ENCODE measurements at regions not wholly inside any gene's neighbourhood (a gene's known extent, or its start where the extent isn't known, plus 50 kb on each side); places are given as distances from the start of the nearest gene placed in this dataset.
"Not testable (repeated sequence)": the region's sequence is repeated elsewhere in the genome, so short reads cannot be mapped to it uniquely, and the experiment has no call there.

DNA sequence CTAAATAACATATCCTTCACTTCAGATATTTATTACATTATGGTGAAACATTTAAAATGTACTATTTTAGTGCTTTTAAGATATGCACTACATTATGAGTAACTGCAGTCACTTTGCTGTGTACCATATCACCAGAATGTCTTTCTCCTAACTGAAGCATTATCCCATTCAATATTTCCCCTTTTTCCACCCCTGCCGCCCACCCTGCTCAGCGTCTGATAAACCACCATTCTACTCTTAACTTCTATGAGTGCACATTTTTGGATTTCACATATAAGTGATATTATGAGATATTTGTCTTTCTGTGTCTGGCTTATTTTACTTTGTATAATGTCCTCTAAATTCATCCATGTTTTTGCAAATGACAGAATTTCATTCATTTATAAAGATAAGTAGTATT is 126.4 kb downstream of the CCDC74A start:
- not testable (repeated sequence) for H3K4me1 Mint-ChIP-seq; H3K4me3 Mint-ChIP-seq; H3K36me3 Mint-ChIP-seq (ENCODE audit: low read depth); H3K27ac Mint-ChIP-seq; H3K9me3 Mint-ChIP-seq; ATAC-seq (replicated peaks)
- H3K27me3 Mint-ChIP-seq: peaks cover 14% of the 10 kb centered on the region

DNA sequence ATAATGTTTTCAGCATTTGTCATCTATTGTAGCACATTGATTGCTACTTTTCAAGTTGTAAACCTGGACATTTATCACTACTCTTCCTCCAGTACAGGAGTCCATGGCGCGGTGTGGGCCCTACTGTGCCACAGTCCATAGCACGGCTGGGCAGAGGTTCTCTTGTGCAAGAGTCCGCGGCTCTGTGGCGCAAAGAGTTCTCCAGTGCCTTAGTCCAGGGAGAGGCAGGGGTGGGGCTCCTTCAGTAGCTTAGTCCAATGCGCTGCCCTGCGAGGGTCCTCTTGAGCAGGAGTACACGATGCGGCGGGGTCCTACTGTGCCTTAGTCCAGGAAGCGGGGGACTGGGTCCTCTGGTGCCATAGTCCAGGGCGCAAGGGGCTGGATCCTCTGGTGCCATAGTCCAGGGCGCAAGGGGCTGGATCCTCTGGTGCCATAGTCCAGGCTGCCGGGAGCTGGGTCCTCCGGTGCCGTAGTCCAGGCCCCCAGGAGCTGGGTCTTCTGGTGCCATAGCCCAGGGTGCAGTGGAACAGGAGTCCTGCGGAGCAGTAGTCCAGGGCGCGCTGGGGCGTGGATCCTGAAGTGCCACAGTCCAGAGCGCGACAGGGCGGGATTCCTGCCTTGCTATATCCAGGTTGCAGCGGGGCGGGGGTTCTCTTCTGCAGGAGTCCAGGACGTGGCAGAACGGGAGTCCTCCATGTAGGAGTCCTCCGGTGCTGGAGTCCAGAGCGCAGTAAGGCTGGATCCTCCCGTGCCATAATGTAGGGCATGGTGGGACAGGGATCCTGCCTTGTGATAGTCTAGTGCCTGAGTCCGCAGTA is 129.3 kb downstream of the CCDC74A start:
- Mint-ChIP-seq H3K36me3 (ENCODE audit: low read depth) (no peaks in the 10 kb centered on the region), H3K4me3 (no peak overlapping the region), H3K27ac (no peak overlapping the region), H3K4me1 (no peaks in the 10 kb centered on the region), H3K9me3 (no peaks in the 10 kb centered on the region), H3K27me3 (peaks cover 30% of the 10 kb centered on the region)
- no peak for ATAC-seq (replicated peaks)

DNA sequence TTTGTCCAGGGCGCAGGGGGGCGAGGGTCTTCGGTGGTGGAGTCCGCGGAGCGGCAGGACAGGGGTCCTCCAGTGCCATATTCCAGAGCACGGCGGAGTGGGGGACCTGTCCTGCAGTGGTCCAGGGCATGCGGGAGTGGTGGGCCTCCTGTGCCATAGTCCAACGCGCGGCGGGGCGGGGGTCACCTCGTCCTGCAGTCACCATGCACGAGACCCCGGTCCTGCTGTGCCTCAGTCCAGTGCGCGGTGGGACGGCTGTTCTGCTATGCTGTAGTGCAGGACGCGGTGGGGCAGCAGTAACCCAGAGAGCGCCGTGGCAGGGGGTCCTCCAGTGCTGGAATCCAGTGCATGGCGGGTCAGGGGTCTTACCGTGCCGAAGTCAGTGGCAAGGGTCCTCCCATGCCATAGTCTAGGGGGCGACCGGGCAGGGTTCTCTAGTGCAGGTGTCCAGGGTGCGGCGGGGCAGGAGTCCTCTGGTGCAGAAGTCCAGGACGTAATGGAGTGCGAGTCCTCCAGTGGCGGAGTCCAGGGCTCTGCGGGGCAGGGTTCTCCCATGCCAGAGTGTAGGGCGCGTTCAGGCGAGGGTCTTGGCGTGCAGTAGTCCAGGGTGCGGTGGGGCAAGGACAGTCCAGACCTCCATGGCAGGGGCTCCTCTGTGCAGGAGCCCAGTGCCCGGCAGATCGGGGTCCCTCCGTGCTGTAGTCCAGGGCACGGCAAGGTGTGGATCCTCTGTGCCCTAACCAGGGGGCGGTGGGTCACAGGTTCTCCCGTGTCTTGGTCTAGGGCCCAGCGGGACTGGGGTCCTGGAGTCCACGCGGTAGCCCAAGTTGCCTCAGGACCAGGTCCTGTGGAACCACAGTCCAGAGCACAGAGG is 130.4 kb downstream of the CCDC74A start:
- Mint-ChIP-seq H3K9me3 (no peaks in the 10 kb centered on the region), H3K27ac (no peak overlapping the region)
- no peak for ATAC-seq (replicated peaks)

DNA sequence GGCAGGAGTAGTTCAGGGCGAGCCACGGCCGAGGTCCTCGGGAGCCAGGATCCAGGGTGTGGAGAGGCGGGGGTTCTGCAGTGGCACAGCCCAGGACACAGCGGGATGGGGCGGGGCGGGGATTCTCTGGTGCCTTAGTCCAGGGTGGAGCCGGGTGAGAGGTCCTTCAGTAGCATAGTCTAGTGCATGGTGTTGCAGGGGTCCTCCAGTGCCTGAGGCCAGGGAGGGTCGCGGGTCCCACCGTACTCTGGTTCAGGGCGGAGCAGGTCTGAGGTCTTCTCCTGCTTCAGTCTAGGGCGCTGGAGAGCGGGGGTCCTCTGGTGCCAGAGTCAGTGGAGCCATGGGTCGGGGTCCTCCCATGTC is 131.1 kb downstream of the CCDC74A start:
- no peaks in the 10 kb centered on the region for H3K4me1 Mint-ChIP-seq
- H3K27ac Mint-ChIP-seq: no peak overlapping the region
- no peaks in the 10 kb centered on the region for H3K36me3 Mint-ChIP-seq (ENCODE audit: low read depth)
- ATAC-seq (replicated peaks): no peak
- no peak overlapping the region for H3K4me3 Mint-ChIP-seq
- peaks cover 41% of the 10 kb centered on the region for H3K27me3 Mint-ChIP-seq
- H3K9me3 Mint-ChIP-seq: no peaks in the 10 kb centered on the region

More for the DNA sequence above, 130.4 kb downstream of the CCDC74A start:
- no peak overlapping the region for H3K4me3 Mint-ChIP-seq
- H3K4me1 Mint-ChIP-seq: no peaks in the 10 kb centered on the region
- H3K36me3 Mint-ChIP-seq (ENCODE audit: low read depth): no peaks in the 10 kb centered on the region
- peaks cover 38% of the 10 kb centered on the region for H3K27me3 Mint-ChIP-seq

DNA sequence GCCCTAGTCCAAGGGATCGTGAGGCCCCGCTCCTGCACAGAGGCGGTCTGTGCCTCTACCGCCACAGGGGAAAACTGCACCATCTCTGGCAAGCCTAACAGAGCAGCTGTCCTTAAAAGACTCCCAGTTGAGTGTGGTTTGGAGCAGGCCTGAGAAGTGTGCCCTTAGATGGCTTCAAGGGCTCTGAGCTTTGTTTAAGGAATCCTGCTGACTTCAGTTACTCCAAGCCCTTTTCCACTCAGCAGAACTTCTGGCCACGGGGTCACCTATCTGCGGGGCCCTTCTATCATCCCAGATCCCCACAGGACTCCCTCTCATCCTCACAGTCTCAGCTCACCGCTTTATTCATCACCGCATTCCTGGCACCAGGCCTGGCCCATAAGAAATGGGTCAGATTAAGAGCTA is 131.5 kb downstream of the CCDC74A start:
- no peak for ATAC-seq (replicated peaks)
- Mint-ChIP-seq H3K27me3 (peaks cover 41% of the 10 kb centered on the region), H3K9me3 (no peaks in the 10 kb centered on the region), H3K4me3 (no peak overlapping the region), H3K4me1 (no peaks in the 10 kb centered on the region), H3K36me3 (ENCODE audit: low read depth) (no peaks in the 10 kb centered on the region), H3K27ac (no peak overlapping the region)

DNA sequence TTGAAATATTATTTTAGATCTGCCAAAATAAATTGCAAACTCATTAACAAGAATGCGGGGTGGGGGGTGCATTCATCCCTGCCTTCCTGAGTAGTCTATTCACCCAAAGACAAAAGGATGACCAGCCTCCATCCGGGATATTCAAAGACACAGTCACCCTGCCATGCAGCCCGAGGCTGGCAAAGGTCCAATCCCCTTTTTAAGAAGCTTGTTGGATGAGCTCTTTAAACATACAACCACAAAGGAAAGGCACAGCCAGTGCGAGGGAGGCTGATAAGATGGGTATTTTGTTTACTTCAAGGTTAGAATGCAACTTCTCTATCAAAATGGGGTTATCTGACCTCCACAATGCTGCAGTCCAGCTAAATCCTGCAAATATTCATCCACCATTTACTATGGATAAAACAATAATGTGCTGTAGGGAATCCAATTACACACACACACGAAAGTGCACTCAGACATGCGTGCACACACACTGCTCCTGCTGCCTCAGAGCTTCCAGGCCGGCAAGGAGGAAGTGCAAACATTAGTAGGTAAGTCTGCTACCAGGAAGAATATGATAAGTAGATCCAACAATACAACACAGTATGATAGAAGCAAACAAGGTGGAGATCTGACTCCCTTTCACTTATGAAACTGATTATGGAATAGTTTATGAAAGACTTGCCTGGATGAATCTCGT is 133.6 kb downstream of the CCDC74A start:
- H3K27me3 Mint-ChIP-seq: peaks cover 38% of the 10 kb centered on the region
- not testable (repeated sequence) for ATAC-seq (replicated peaks); H3K27ac Mint-ChIP-seq; H3K4me3 Mint-ChIP-seq; H3K4me1 Mint-ChIP-seq; H3K36me3 Mint-ChIP-seq (ENCODE audit: low read depth); H3K9me3 Mint-ChIP-seq

DNA sequence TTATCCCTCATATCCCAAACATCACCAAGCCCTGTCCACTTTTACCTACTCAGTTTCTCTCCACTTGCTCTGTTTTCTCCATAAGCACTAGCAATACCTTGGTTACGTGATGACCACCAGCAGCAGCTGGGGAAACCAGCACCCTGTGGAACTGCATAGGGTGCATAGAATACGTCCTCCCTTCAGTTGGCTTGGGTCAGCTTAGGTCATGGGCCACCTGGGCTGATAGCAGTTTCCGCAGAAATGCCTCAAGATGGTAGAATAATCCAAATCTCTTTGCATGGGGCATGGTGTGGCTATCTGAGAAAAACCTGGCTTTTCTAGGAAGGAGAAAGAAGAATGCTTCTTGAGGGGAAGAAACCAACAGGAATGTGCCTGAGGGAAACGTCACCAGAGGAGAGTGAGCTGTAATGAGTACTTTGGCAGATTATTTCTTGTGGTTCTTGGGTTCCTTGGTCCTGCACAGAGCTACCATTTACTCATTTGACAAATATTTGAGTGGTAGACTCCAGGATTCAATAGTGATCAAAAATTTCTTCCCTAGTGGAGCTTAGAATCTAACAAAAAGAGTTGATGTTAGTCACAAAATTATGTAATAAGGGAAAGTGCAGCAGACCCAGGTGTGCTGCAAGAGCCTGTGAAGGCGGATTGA is 134.3 kb downstream of the CCDC74A start:
- not testable (repeated sequence) for ATAC-seq (replicated peaks); H3K27ac Mint-ChIP-seq; H3K4me1 Mint-ChIP-seq; H3K36me3 Mint-ChIP-seq (ENCODE audit: low read depth); H3K4me3 Mint-ChIP-seq; H3K9me3 Mint-ChIP-seq
- H3K27me3 Mint-ChIP-seq: peaks cover 34% of the 10 kb centered on the region

DNA sequence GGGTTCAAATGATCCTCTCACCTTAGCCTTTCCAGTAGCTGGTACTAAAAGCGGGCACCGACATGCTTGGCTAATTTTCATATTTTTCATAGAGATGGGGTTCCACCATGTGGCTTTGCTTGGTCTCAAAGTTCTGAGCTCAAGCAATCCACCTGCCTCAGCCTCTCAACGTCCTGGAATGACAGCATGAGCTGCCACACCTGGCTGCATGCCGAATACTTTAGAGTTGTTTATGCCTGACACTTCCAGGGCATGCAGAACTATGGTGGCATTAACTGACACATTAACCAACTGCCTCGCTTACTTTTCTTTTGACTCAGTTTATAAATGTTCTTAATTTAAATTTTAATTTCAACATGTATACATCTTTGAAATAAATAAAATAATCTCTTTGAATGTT is 135.8 kb downstream of the CCDC74A start:
- H3K4me1 Mint-ChIP-seq; H3K36me3 Mint-ChIP-seq (ENCODE audit: low read depth); H3K4me3 Mint-ChIP-seq; ATAC-seq (replicated peaks); H3K9me3 Mint-ChIP-seq; H3K27ac Mint-ChIP-seq: not testable (repeated sequence)
- peaks cover 39% of the 10 kb centered on the region for H3K27me3 Mint-ChIP-seq

DNA sequence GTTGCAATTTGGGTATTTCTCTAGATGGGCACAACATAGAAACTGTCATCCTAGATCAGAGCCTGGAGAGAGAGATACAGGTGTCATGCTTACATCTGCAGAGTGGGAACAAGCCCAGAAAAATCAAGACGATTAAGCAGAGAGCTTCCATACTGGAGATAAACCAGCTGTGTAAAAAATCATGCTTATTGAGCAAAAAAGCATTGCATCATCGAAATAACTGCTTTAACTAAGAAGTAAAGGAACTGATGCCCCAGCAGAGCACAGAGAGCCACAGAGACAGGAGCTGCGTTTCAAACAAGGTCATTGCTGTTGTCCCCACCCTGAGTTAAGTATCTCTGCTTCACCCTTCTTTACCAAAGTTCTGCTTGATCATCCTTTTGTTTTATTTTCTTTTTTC is 138.0 kb downstream of the CCDC74A start:
- H3K4me1 Mint-ChIP-seq; H3K4me3 Mint-ChIP-seq; H3K27ac Mint-ChIP-seq; H3K9me3 Mint-ChIP-seq; H3K36me3 Mint-ChIP-seq (ENCODE audit: low read depth); ATAC-seq (replicated peaks): not testable (repeated sequence)
- H3K27me3 Mint-ChIP-seq: peaks cover 40% of the 10 kb centered on the region

DNA sequence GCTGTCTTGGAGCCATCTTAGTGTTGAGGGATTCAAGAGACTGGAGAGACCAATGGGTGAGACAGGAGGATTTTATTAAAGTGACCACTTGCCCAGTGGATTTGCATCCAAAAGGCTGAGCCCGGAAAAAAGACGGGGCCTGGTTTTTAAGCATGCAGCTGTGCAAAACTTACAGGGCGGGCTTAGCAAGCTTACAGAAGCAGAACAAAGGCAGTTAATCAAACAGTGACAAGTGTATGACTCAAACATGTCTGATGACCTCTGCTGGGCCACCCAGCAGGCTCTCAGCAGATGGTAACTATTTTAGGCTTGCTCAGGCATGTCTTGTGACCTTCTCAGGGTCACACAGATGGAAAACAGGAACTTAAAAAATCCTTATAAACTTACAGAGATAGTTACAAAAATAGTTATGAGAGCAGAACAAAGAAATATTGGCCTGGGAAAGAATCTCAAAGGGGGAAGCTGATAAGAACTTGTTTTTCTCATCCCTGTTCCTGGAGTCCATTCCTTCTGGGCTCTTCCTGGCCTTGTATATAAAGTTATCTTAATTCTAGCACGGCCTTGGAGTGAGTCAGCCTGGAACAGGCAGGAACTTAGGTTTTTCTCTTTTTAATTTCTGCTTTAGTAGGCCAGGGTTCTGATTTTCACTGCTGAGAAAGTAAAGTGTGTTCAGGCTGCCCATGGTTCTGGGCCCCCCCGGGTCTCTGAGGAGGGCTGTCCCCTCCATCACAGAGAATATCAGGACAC is 141.3 kb downstream of the CCDC74A start:
- peaks cover 22% of the 10 kb centered on the region for H3K27me3 Mint-ChIP-seq
- H3K27ac Mint-ChIP-seq; ATAC-seq (replicated peaks); H3K36me3 Mint-ChIP-seq (ENCODE audit: low read depth); H3K9me3 Mint-ChIP-seq; H3K4me3 Mint-ChIP-seq; H3K4me1 Mint-ChIP-seq: not testable (repeated sequence)

DNA sequence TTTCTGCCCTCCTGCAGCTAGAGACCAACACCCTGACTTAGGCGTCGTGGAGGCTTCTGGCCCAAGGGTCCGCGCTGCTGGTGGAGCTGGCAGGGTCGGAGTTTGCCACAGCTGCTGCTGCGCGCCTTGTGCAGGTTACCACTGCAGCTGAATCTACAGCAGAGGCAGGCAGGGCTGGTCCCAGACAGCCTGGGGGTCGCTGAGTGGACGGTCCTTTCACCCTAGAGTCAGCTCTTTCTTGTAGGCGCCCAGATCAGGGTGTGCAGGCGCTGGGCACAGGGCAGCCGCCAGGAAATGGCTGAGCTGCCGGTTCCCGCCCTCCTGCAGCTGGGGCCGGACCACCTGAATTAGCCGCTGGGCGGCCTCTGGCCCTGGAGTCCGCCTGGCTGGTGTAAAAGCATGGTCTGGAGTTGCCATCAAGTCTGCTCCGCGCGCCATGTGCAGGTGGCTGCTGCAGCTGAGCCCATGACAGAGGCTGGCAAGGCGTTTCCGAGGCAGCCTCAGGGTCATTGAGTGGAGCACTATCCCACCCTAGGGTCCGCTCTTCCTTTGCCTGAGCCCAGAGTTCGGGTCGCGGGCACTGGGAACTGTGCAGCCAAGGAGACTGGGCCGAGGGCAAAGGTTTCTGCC is 144.3 kb downstream of the CCDC74A start:
- H3K4me1 Mint-ChIP-seq; H3K27ac Mint-ChIP-seq; ATAC-seq (replicated peaks); H3K36me3 Mint-ChIP-seq (ENCODE audit: low read depth); H3K9me3 Mint-ChIP-seq: not testable (repeated sequence)
- peaks cover 17% of the 10 kb centered on the region for H3K27me3 Mint-ChIP-seq
- peak overlapping the region; percentile 40 for H3K4me3 Mint-ChIP-seq

DNA sequence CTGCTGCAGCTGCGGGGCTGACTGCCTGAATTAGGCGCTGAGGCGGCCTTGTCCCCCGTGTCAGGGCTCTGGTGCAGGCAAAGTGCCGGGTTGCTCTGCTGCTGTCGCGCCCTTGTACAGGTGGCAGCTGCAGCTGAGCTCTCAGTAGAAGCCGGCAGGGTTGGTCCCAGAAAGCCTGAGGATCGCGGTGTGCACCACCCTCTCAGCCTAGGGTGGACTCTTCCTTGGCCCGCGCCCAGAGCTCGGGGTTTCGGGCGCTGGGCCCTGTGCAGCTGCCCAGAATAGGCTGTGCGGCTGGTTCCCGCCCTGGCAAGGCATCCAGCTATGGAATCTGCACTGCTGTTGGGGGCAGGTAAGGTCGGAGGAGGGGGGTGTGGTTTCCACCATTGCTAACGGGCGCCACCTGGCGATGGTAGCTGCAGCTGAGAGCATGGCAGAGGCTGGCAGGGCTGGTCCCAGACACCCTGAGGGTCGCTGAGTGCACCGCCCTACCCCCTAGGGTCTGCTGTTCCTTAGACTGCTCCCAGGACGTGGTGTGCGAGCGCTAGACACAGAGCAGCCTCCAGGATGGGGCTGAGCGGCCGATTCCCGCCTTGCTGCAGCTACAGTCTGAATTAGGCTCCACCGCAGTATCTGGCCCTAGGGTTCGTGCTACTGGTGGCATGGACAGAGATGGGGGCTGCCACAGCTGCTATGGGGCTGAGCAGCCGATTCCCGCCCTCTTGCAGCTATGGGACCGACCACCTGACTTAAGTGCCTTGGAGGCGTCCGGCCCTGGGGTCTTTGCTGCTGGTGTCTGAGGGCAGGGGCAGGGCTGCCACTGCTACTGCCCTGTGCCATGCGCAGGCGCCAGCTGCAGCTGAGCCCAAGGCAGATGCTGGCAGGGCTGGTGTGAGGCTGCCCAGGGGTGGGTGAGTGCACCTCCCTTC is 145.0 kb downstream of the CCDC74A start:
- not testable (repeated sequence) for H3K4me1 Mint-ChIP-seq; H3K9me3 Mint-ChIP-seq; H3K27ac Mint-ChIP-seq; H3K36me3 Mint-ChIP-seq (ENCODE audit: low read depth)
- H3K4me3 Mint-ChIP-seq: peak overlapping the region; percentile 40
- ATAC-seq (replicated peaks): peak; percentile 88
- peaks cover 21% of the 10 kb centered on the region for H3K27me3 Mint-ChIP-seq

All from activated T-helper 17 cell treated with anti-CD3 and anti-CD28 coated beads, Interleukin-2, amount 50 U/mL, for 72 hours (primary cell).